ENCODE measurements at regions not wholly inside any gene's neighbourhood (a gene's known extent, or its start where the extent isn't known, plus 50 kb on each side); places are given as distances from the start of the nearest gene placed in this dataset.
"Not testable (repeated sequence)": the region's sequence is repeated elsewhere in the genome, so short reads cannot be mapped to it uniquely, and the experiment has no call there.

GRCh38 chr18:76715012-76715610, 107.2 kb upstream of the ZNF236 start:
- DNase-seq = no peak

- no peak for DNase-seq
Measured at GRCh38 chr18:76713432-76713831, 108.9 kb upstream of the ZNF236 start.

GRCh38 chr18:76712511-76713140, 109.7 kb upstream of the ZNF236 start:
- no peak for DNase-seq

GRCh38 chr18:76710646-76711520, 111.5 kb upstream of the ZNF236 start:
- DNase-seq = no peak

- DNase-seq = peak; percentile 74
Measured at GRCh38 chr18:76709659-76710645, 112.4 kb upstream of the ZNF236 start.

GRCh38 chr18:76708722-76709353, 113.5 kb upstream of the ZNF236 start:
- no peak for DNase-seq

GRCh38 chr18:76708071-76708721, 114.2 kb upstream of the ZNF236 start:
- no peak for DNase-seq

GRCh38 chr18:76707534-76707933, 114.8 kb upstream of the ZNF236 start:
- no peak for DNase-seq

- not testable (repeated sequence) for DNase-seq
Measured at GRCh38 chr18:76704589-76704988, 117.8 kb upstream of the ZNF236 start.

- no peak for DNase-seq
Measured at GRCh38 chr18:76699923-76700322, 122.4 kb upstream of the ZNF236 start.

- no peak for DNase-seq
Measured at GRCh38 chr18:76697441-76697901, 124.9 kb upstream of the ZNF236 start.

- no peak for DNase-seq
Measured at GRCh38 chr18:76691800-76692199, 130.6 kb upstream of the ZNF236 start.

- no peak for DNase-seq
Measured at GRCh38 chr18:76689646-76690264, 132.6 kb upstream of the ZNF236 start.

- DNase-seq = no peak
Measured at GRCh38 chr18:76688724-76689472, 133.5 kb upstream of the ZNF236 start.

- DNase-seq = peak; percentile 32
Measured at GRCh38 chr18:76687304-76687962, 134.9 kb upstream of the ZNF236 start.

- DNase-seq = peak; percentile 66
Measured at GRCh38 chr18:76686737-76687231, 135.6 kb upstream of the ZNF236 start.

GRCh38 chr18:76685860-76686259, 136.5 kb upstream of the ZNF236 start:
- DNase-seq = no peak

- DNase-seq = no peak
Measured at GRCh38 chr18:76685402-76685801, 137.0 kb upstream of the ZNF236 start.

GRCh38 chr18:76684265-76684664, 138.1 kb upstream of the ZNF236 start:
- no peak for DNase-seq

Data from OCI-M1 (cell line).